WTC11 (cell line): ENCODE measurements at regions not wholly inside any gene's neighbourhood (a gene's known extent, or its start where the extent isn't known, plus 50 kb on each side); places are given as distances from the start of the nearest gene placed in this dataset.

Source experiments
- ATAC-seq: fragments of 200-7000 bp; cut with Tn5 transposase; 2 replicates; pipeline ENCODE4 v1.10.0; 2021; ENCODE audit warnings: mild to moderate bottlenecking, moderate library complexity
- CTCF ChIA-PET: fragments of 300-600 bp; sonication (Branson Sonifier 250); formaldehyde crosslinking; loops from one replicate; lab custom pipeline; 2021; ENCODE audit warnings: antibody characterized with exemption; lab: Charles Lee
- POLR2A ChIA-PET: fragments of 350-600 bp; sonication (Branson Sonifier 250); formaldehyde crosslinking; loops from one replicate; lab custom pipeline; 2021; ENCODE audit warnings: antibody characterized with exemption; lab: Charles Lee
- DNase-seq: peaks from one replicate; pipeline ENCODE4 v3.0.0; 2021; ENCODE audit warnings: low spot score
- H3K27ac Mint-ChIP-seq: 2 replicates; pipeline ENCODE4 v1.8.0; 2021; ENCODE audit warnings: mixed read lengths
- H3K27me3 Mint-ChIP-seq: 2 replicates; pipeline ENCODE4 v1.8.0; 2021; ENCODE audit warnings: low read depth, mild to moderate bottlenecking, moderate library complexity, mixed read lengths
- H3K36me3 Mint-ChIP-seq: 2 replicates; pipeline ENCODE4 v1.8.0; 2021; ENCODE audit warnings: mixed read lengths
- H3K4me1 Mint-ChIP-seq: 2 replicates; pipeline ENCODE4 v1.8.0; 2022; ENCODE audit warnings: mixed read lengths
- H3K4me3 Mint-ChIP-seq: 2 replicates; pipeline ENCODE4 v1.8.0; 2021; ENCODE audit warnings: mild to moderate bottlenecking, moderate library complexity, mixed read lengths
- H3K9me3 Mint-ChIP-seq: 2 replicates; pipeline ENCODE4 v1.8.0; 2021; ENCODE audit warnings: mixed read lengths
- ATF1 ChIP-seq: sonication (generic); formaldehyde crosslinking; IDR thresholded peaks from 2 replicates; pipeline ENCODE4 v1.8.1; 2023; ENCODE audit warnings: mild to moderate bottlenecking, moderate library complexity, missing genetic modification reagents
- CREB1 ChIP-seq: sonication (generic); formaldehyde crosslinking; IDR thresholded peaks from 2 replicates; pipeline ENCODE4 v1.8.0; 2023; ENCODE audit warnings: mild to moderate bottlenecking, missing genetic modification reagents
- GRHL2 ChIP-seq: fragments of 250-450 bp; sonication (Bioruptor Pico); IDR thresholded peaks from 2 replicates; pipeline ENCODE4 v1.8.0; 2022; ENCODE audit warnings: mild to moderate bottlenecking, moderate library complexity; ENCODE audit not compliant: insufficient replicate concordance, severe bottlenecking
- MXD4 ChIP-seq: fragments of 250-450 bp; sonication (Bioruptor Pico); IDR thresholded peaks from 2 replicates; pipeline ENCODE4 v1.8.0; 2021; ENCODE audit warnings: mild to moderate bottlenecking, moderate library complexity, borderline replicate concordance
- NFE2L1 ChIP-seq: sonication (generic); formaldehyde crosslinking; IDR thresholded peaks from 2 replicates; pipeline ENCODE4 v1.8.1; 2023; ENCODE audit warnings: missing genetic modification reagents
- NR1H2 ChIP-seq: sonication (generic); formaldehyde crosslinking; IDR thresholded peaks from 2 replicates; pipeline ENCODE4 v1.9.0; 2021; ENCODE audit warnings: mild to moderate bottlenecking, moderate library complexity, missing genetic modification reagents
- NR2C2 ChIP-seq: sonication (generic); formaldehyde crosslinking; IDR thresholded peaks from 2 replicates; pipeline ENCODE4 v1.8.0; 2022; ENCODE audit warnings: mild to moderate bottlenecking, missing genetic modification reagents
- PRRX2 ChIP-seq: fragments of 250-450 bp; sonication (Bioruptor Pico); IDR thresholded peaks from 2 replicates; pipeline ENCODE4 v1.8.0; 2021; ENCODE audit warnings: mild to moderate bottlenecking
- SMAD3 ChIP-seq: sonication (generic); formaldehyde crosslinking; IDR thresholded peaks from 2 replicates; pipeline ENCODE4 v1.8.0; 2022; ENCODE audit warnings: missing genetic modification reagents, mild to moderate bottlenecking, borderline replicate concordance
- ZMAT4 ChIP-seq: fragments of 250-450 bp; sonication (Bioruptor Pico); IDR thresholded peaks from 2 replicates; pipeline ENCODE4 v1.9.0; 2021; ENCODE audit warnings: mild to moderate bottlenecking
- ZNF263 ChIP-seq: sonication (generic); formaldehyde crosslinking; IDR thresholded peaks from 2 replicates; pipeline ENCODE4 v1.8.1; 2022; ENCODE audit warnings: low read depth, mild to moderate bottlenecking, moderate library complexity, missing genetic modification reagents
- ZNF317 ChIP-seq: sonication (generic); formaldehyde crosslinking; IDR thresholded peaks from 2 replicates; pipeline ENCODE4 v1.8.1; 2023; ENCODE audit warnings: low read depth, mild to moderate bottlenecking, moderate library complexity, missing genetic modification reagents, borderline replicate concordance
- TF ChIP-seq, protein P1 (sequence below): sonication (generic); formaldehyde crosslinking; IDR thresholded peaks from 2 replicates; pipeline ENCODE4 v1.8.0; 2023; ENCODE audit warnings: missing genetic modification reagents, mild to moderate bottlenecking, borderline replicate concordance
- TF ChIP-seq, protein P2 (sequence below): sonication (generic); formaldehyde crosslinking; IDR thresholded peaks from 2 replicates; pipeline ENCODE4 v1.8.0; 2023; ENCODE audit warnings: mild to moderate bottlenecking, missing genetic modification reagents
- TF ChIP-seq, protein P3 (sequence below): sonication (generic); formaldehyde crosslinking; IDR thresholded peaks from 2 replicates; pipeline ENCODE4 v1.8.0; 2022; ENCODE audit warnings: mild to moderate bottlenecking, missing genetic modification reagents
- TF ChIP-seq, protein P4 (sequence below): sonication (generic); formaldehyde crosslinking; IDR thresholded peaks from 2 replicates; pipeline ENCODE4 v1.8.1; 2022; ENCODE audit warnings: low read depth, missing genetic modification reagents, borderline replicate concordance
- TF ChIP-seq, protein P5 (sequence below): sonication (generic); formaldehyde crosslinking; IDR thresholded peaks from 2 replicates; pipeline ENCODE4 v1.8.1; 2023; ENCODE audit warnings: mild to moderate bottlenecking, missing genetic modification reagents, moderate library complexity
- TF ChIP-seq, protein P6 (sequence below): sonication (generic); formaldehyde crosslinking; IDR thresholded peaks from 2 replicates; pipeline ENCODE4 v1.8.1; 2023; ENCODE audit warnings: mild to moderate bottlenecking, missing genetic modification reagents

DNA sequence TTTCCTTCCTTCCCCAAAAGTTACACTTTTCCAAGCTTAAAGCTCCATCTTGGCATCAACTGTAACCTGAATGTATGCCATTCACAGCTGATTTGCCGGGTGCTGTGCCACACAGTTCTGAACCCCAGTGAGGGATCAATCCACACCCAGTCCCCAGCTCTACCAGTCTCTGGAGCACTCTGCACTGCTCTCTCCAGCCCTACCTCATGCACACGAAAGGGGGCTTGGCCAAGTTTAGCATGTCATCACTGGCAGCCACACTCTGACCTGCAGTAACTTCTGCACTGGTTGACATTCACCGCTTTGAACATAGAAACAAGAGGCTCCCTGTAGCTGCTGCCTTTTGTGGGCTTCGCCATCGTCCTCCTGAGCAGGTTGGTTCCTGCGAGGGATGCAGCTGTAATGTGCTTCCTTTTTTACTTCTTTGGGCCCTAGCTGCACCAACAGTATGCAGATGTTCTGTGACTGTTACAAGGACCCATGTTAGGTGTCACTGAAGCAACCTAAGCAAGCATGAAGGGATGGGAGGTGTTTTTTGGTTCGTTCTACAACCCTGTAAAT is 135.4 kb upstream of the SLC44A3 start (continued):
- TF ChIP-seq, protein P1, sequence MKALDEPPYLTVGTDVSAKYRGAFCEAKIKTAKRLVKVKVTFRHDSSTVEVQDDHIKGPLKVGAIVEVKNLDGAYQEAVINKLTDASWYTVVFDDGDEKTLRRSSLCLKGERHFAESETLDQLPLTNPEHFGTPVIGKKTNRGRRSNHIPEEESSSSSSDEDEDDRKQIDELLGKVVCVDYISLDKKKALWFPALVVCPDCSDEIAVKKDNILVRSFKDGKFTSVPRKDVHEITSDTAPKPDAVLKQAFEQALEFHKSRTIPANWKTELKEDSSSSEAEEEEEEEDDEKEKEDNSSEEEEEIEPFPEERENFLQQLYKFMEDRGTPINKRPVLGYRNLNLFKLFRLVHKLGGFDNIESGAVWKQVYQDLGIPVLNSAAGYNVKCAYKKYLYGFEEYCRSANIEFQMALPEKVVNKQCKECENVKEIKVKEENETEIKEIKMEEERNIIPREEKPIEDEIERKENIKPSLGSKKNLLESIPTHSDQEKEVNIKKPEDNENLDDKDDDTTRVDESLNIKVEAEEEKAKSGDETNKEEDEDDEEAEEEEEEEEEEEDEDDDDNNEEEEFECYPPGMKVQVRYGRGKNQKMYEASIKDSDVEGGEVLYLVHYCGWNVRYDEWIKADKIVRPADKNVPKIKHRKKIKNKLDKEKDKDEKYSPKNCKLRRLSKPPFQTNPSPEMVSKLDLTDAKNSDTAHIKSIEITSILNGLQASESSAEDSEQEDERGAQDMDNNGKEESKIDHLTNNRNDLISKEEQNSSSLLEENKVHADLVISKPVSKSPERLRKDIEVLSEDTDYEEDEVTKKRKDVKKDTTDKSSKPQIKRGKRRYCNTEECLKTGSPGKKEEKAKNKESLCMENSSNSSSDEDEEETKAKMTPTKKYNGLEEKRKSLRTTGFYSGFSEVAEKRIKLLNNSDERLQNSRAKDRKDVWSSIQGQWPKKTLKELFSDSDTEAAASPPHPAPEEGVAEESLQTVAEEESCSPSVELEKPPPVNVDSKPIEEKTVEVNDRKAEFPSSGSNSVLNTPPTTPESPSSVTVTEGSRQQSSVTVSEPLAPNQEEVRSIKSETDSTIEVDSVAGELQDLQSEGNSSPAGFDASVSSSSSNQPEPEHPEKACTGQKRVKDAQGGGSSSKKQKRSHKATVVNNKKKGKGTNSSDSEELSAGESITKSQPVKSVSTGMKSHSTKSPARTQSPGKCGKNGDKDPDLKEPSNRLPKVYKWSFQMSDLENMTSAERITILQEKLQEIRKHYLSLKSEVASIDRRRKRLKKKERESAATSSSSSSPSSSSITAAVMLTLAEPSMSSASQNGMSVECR (CRISPR knock-in tag): no peak

DNA sequence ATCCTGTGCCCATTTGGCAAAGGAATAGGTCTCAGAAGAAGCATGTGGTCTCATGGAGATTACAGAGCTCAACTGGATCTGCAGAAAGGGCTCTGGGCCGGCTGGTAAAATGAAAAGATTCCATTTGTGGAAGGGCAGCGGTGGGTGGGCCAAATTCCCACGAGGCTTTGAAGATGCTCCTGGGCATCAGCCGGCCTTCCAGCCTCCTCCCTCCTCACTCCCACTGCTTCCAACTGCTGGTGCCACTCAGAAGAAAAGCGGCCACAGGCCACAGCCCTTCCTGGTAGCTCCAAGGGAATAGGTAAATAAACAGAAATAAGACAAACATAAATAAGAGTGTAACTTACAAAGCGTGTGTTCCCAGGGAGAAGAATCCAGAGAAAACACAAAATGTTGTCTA is 136.3 kb upstream of the SLC44A3 start:
- no peak for DNase-seq
- CTCF ChIA-PET: no interaction called here

DNA sequence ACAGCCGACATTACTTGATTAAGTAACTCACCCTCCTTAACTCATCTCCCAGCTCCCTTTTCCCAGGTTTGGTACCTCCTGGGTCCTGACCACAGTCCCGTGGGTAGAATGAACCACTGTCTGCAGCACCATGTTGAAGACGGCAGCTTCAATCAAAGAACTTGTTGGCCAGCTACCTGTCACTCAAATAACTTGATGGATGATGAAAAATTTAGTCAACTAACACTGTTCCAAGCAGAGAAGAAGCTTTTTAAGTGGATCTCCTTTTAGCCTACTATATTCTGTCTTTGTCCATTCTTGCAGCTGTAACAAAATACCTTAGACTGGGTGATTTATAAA is 138.4 kb upstream of the F3 start:
- DNase-seq (no peak), ATAC-seq (no peak)
- Mint-ChIP-seq H3K27ac (no peak overlapping the region), H3K4me1 (peaks cover 25% of the 10 kb centered on the region), H3K9me3 (peaks cover 8% of the 10 kb centered on the region), H3K36me3 (peaks cover 6% of the 10 kb centered on the region), H3K4me3 (no peak overlapping the region), H3K27me3 (no peaks in the 10 kb centered on the region)
- ChIA-PET CTCF (no interaction called here), POLR2A (no interaction called here)
- TF ChIP-seq ZNF263: no peak
- no peak for TF ChIP-seq PRRX2 (CRISPR knock-in tag)
- no peak for TF ChIP-seq NFE2L1 (CRISPR knock-in tag)
- no peak for TF ChIP-seq ATF1 (CRISPR knock-in tag)
- TF ChIP-seq, protein P2, sequence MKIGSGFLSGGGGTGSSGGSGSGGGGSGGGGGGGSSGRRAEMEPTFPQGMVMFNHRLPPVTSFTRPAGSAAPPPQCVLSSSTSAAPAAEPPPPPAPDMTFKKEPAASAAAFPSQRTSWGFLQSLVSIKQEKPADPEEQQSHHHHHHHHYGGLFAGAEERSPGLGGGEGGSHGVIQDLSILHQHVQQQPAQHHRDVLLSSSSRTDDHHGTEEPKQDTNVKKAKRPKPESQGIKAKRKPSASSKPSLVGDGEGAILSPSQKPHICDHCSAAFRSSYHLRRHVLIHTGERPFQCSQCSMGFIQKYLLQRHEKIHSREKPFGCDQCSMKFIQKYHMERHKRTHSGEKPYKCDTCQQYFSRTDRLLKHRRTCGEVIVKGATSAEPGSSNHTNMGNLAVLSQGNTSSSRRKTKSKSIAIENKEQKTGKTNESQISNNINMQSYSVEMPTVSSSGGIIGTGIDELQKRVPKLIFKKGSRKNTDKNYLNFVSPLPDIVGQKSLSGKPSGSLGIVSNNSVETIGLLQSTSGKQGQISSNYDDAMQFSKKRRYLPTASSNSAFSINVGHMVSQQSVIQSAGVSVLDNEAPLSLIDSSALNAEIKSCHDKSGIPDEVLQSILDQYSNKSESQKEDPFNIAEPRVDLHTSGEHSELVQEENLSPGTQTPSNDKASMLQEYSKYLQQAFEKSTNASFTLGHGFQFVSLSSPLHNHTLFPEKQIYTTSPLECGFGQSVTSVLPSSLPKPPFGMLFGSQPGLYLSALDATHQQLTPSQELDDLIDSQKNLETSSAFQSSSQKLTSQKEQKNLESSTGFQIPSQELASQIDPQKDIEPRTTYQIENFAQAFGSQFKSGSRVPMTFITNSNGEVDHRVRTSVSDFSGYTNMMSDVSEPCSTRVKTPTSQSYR (CRISPR knock-in tag): no peak
- TF ChIP-seq MXD4 (CRISPR knock-in tag): no peak
- no peak for TF ChIP-seq NR1H2 (CRISPR knock-in tag)
- no peak for TF ChIP-seq NR2C2 (CRISPR knock-in tag)
- TF ChIP-seq, protein P3, sequence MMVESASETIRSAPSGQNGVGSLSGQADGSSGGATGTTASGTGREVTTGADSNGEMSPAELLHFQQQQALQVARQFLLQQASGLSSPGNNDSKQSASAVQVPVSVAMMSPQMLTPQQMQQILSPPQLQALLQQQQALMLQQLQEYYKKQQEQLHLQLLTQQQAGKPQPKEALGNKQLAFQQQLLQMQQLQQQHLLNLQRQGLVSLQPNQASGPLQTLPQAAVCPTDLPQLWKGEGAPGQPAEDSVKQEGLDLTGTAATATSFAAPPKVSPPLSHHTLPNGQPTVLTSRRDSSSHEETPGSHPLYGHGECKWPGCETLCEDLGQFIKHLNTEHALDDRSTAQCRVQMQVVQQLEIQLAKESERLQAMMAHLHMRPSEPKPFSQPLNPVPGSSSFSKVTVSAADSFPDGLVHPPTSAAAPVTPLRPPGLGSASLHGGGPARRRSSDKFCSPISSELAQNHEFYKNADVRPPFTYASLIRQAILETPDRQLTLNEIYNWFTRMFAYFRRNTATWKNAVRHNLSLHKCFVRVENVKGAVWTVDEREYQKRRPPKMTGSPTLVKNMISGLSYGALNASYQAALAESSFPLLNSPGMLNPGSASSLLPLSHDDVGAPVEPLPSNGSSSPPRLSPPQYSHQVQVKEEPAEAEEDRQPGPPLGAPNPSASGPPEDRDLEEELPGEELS (CRISPR knock-in tag): no peak
- TF ChIP-seq, protein P4, sequence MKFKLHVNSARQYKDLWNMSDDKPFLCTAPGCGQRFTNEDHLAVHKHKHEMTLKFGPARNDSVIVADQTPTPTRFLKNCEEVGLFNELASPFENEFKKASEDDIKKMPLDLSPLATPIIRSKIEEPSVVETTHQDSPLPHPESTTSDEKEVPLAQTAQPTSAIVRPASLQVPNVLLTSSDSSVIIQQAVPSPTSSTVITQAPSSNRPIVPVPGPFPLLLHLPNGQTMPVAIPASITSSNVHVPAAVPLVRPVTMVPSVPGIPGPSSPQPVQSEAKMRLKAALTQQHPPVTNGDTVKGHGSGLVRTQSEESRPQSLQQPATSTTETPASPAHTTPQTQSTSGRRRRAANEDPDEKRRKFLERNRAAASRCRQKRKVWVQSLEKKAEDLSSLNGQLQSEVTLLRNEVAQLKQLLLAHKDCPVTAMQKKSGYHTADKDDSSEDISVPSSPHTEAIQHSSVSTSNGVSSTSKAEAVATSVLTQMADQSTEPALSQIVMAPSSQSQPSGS (CRISPR knock-in tag): no peak
- no peak for TF ChIP-seq SMAD3 (CRISPR knock-in tag)
- TF ChIP-seq GRHL2 (CRISPR knock-in tag): no peak
- TF ChIP-seq, protein P5, sequence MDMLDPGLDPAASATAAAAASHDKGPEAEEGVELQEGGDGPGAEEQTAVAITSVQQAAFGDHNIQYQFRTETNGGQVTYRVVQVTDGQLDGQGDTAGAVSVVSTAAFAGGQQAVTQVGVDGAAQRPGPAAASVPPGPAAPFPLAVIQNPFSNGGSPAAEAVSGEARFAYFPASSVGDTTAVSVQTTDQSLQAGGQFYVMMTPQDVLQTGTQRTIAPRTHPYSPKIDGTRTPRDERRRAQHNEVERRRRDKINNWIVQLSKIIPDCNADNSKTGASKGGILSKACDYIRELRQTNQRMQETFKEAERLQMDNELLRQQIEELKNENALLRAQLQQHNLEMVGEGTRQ (CRISPR knock-in tag): no peak
- TF ChIP-seq ZNF317 (CRISPR knock-in tag): no peak
- TF ChIP-seq CREB1: no peak

More for the DNA sequence above, 136.3 kb upstream of the SLC44A3 start:
- no peak for ATAC-seq
- POLR2A ChIA-PET: no interaction called here
- Mint-ChIP-seq H3K4me1 (peaks cover 21% of the 10 kb centered on the region), H3K4me3 (no peak overlapping the region), H3K27me3 (peaks cover 5% of the 10 kb centered on the region; the same call in 1 of the 2 replicates), H3K9me3 (peaks cover 13% of the 10 kb centered on the region), H3K36me3 (peaks cover 11% of the 10 kb centered on the region), H3K27ac (no peak overlapping the region)
- TF ChIP-seq ZMAT4 (CRISPR knock-in tag): no peak
- TF ChIP-seq, protein P6, sequence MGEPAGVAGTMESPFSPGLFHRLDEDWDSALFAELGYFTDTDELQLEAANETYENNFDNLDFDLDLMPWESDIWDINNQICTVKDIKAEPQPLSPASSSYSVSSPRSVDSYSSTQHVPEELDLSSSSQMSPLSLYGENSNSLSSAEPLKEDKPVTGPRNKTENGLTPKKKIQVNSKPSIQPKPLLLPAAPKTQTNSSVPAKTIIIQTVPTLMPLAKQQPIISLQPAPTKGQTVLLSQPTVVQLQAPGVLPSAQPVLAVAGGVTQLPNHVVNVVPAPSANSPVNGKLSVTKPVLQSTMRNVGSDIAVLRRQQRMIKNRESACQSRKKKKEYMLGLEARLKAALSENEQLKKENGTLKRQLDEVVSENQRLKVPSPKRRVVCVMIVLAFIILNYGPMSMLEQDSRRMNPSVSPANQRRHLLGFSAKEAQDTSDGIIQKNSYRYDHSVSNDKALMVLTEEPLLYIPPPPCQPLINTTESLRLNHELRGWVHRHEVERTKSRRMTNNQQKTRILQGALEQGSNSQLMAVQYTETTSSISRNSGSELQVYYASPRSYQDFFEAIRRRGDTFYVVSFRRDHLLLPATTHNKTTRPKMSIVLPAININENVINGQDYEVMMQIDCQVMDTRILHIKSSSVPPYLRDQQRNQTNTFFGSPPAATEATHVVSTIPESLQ (CRISPR knock-in tag): no peak
